DMS153 treated with DMSO at 0.1 percent for 48 hours (cell line): ENCODE measurements at regions not wholly inside any gene's neighbourhood (a gene's known extent, or its start where the extent isn't known, plus 50 kb on each side); places are given as distances from the start of the nearest gene placed in this dataset.

Experiments
- DNase-seq: peaks from one replicate; lab custom pipeline; 2025; ENCODE audit not compliant: unreplicated experiment; lab: John Stamatoyannopoulos, UW

- no peak for DNase-seq
Measured at GRCh38 chr22:48096851-48097665, 1334.6 kb downstream of the TBC1D22A start.

GRCh38 chr22:48096411-48096810 lies 1334.0 kb downstream of the TBC1D22A start:
- DNase-seq, result no peak

- DNase-seq, result no peak
Measured at GRCh38 chr22:48093981-48094380, 1331.5 kb downstream of the TBC1D22A start.

GRCh38 chr22:48092866-48093265 lies 1330.4 kb downstream of the TBC1D22A start:
- DNase-seq, result no peak

- DNase-seq, result no peak
Measured at GRCh38 chr22:48091656-48092223, 1329.3 kb downstream of the TBC1D22A start.

- DNase-seq, result no peak
Measured at GRCh38 chr22:48091060-48091650, 1328.7 kb downstream of the TBC1D22A start.

GRCh38 chr22:48090332-48090672 lies 1327.9 kb downstream of the TBC1D22A start:
- no peak for DNase-seq

- no peak for DNase-seq
Measured at GRCh38 chr22:48089601-48090331, 1327.3 kb downstream of the TBC1D22A start.

- no peak for DNase-seq
Measured at GRCh38 chr22:48088926-48089536, 1326.6 kb downstream of the TBC1D22A start.

- no peak for DNase-seq
Measured at GRCh38 chr22:48088251-48088650, 1325.8 kb downstream of the TBC1D22A start.

GRCh38 chr22:48085901-48086645 lies 1323.6 kb downstream of the TBC1D22A start:
- DNase-seq, result no peak

- DNase-seq, result no peak
Measured at GRCh38 chr22:48084729-48085050, 1322.2 kb downstream of the TBC1D22A start.

- DNase-seq, result no peak
Measured at GRCh38 chr22:48084041-48084728, 1321.7 kb downstream of the TBC1D22A start.

GRCh38 chr22:48083502-48083901 lies 1321.1 kb downstream of the TBC1D22A start:
- DNase-seq, result no peak

- no peak for DNase-seq
Measured at GRCh38 chr22:48082284-48082683, 1319.8 kb downstream of the TBC1D22A start.

GRCh38 chr22:48081281-48081680 lies 1318.8 kb downstream of the TBC1D22A start:
- DNase-seq, result no peak

- no peak for DNase-seq
Measured at GRCh38 chr22:48080316-48081165, 1318.1 kb downstream of the TBC1D22A start.

GRCh38 chr22:48079505-48080290 lies 1317.2 kb downstream of the TBC1D22A start:
- DNase-seq, result no peak
